Mesendoderm (in vitro differentiated cells): ENCODE measurements at regions not wholly inside any gene's neighbourhood (a gene's known extent, or its start where the extent isn't known, plus 50 kb on each side); places are given as distances from the start of the nearest gene placed in this dataset.

Experiments used
- DNase-seq: peaks from one replicate; pipeline ENCODE4 v3.0.0; 2013
- H2AK5ac ChIP-seq: 2 replicates; pipeline ENCODE4 v1.6.1; 2013; ENCODE audit warnings: low read length, inconsistent platforms
- H2BK120ac ChIP-seq: 2 replicates; pipeline ENCODE4 v1.6.1; 2013; ENCODE audit warnings: low read depth, mild to moderate bottlenecking, low read length, moderate library complexity, mixed read lengths
- H2BK15ac ChIP-seq: replicated peaks from 2 replicates; pipeline ENCODE4 v1.6.1; 2013; ENCODE audit warnings: low read depth, mild to moderate bottlenecking, moderate library complexity
- H2BK5ac ChIP-seq: 2 replicates; pipeline ENCODE4 v1.6.1; 2013; ENCODE audit warnings: low read length, inconsistent platforms
- H3K18ac ChIP-seq: 2 replicates; pipeline ENCODE4 v1.6.1; 2013; ENCODE audit warnings: mild to moderate bottlenecking, low read length, mixed read lengths
- H3K23ac ChIP-seq: one replicate; pipeline ENCODE4 v1.6.1; 2013; ENCODE audit warnings: low read length
- H3K27ac ChIP-seq: 2 replicates; pipeline ENCODE4 v1.5.1; 2013; ENCODE audit warnings: low read depth, mild to moderate bottlenecking, inconsistent platforms, low read length, moderate library complexity
- H3K27me3 ChIP-seq: 2 replicates; pipeline ENCODE4 v1.6.1; 2013; ENCODE audit warnings: low read length, control low read depth, mild to moderate bottlenecking, inconsistent platforms; ENCODE audit not compliant: insufficient read depth, poor library complexity
- H3K36me3 ChIP-seq: 2 replicates; pipeline ENCODE4 v1.6.1; 2013; ENCODE audit warnings: low read length, inconsistent platforms; ENCODE audit not compliant: control insufficient read depth, insufficient read depth
- H3K4ac ChIP-seq: one replicate; pipeline ENCODE4 v1.6.1; 2013; ENCODE audit warnings: low read depth, mild to moderate bottlenecking, low read length, moderate library complexity
- H3K4me1 ChIP-seq: 2 replicates; pipeline ENCODE4 v1.6.1; 2013; ENCODE audit warnings: low read depth, low read length, inconsistent platforms; ENCODE audit not compliant: control insufficient read depth
- H3K4me2 ChIP-seq: 2 replicates; pipeline ENCODE4 v1.6.1; 2013; ENCODE audit warnings: low read length
- H3K4me3 ChIP-seq: 2 replicates; pipeline ENCODE4 v1.5.1; 2013; ENCODE audit warnings: mild to moderate bottlenecking, low read length
- H3K56ac ChIP-seq: one replicate; pipeline ENCODE4 v1.6.1; 2013; ENCODE audit warnings: low read length
- H3K79me1 ChIP-seq: 2 replicates; pipeline ENCODE4 v1.6.1; 2013; ENCODE audit warnings: low read length, inconsistent platforms
- H3K79me2 ChIP-seq: 2 replicates; pipeline ENCODE4 v1.6.1; 2013; ENCODE audit warnings: mild to moderate bottlenecking, low read length; ENCODE audit not compliant: control insufficient read depth, insufficient read depth
- H3K9ac ChIP-seq: 2 replicates; pipeline ENCODE4 v1.6.1; 2013; ENCODE audit warnings: low read length, inconsistent platforms
- H4K5ac ChIP-seq: one replicate; pipeline ENCODE4 v1.6.1; 2013; ENCODE audit warnings: low read length
- H4K8ac ChIP-seq: one replicate; pipeline ENCODE4 v1.6.1; 2013; ENCODE audit warnings: low read depth, mild to moderate bottlenecking, control low read depth, low read length, moderate library complexity
- WGBS: extraction: QIAGEN DNeasy Blood & Tissue Kit; methylation state at CpG from one replicate; pipeline ENCODE4 v1.1.7; 2013; ENCODE audit warnings: low lambda C conversion rate, missing lambda C conversion rate; ENCODE audit not compliant: insufficient coverage; ENCODE audit errors: extremely low coverage; 5-methylcytosine and 5-hydroxymethylcytosine counted together

DNA sequence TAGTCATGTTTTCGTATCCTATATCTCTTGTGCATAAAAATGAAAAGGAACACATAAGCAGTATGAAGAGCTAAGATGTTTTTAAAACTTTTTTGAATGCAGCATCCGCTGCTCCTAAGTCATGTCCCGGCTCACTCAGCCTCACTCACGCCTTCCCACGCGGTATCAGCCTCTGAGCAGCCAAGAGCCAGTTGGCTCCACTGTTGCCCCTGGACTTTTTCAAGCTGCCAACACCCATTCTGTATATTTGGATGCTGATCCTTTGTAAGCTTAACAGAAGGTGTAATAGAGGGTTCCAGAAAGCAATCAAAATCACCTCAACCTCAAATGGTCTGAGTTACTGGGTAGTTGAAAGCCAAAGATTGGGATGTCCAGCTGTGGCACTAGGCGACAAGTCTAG is 139.3 kb downstream of the TTLL2 start:
- no peak overlapping the region for H2BK15ac ChIP-seq
- H3K23ac ChIP-seq = no peak overlapping the region
- no peak overlapping the region for H3K56ac ChIP-seq
- no peak overlapping the region for H2AK5ac ChIP-seq
- no peaks in the 10 kb centered on the region for H3K4me1 ChIP-seq
- no peak overlapping the region for H3K18ac ChIP-seq
- no peak for DNase-seq
- H3K27ac ChIP-seq = no peak overlapping the region
- H4K5ac ChIP-seq = no peak overlapping the region
- H4K8ac ChIP-seq = no peak overlapping the region
- no peak overlapping the region for H3K9ac ChIP-seq
- H3K4ac ChIP-seq = no peak overlapping the region
- H3K79me1 ChIP-seq = no peaks in the 10 kb centered on the region
- no peaks in the 10 kb centered on the region for H3K79me2 ChIP-seq
- no peak overlapping the region for H3K4me2 ChIP-seq
- H3K36me3 ChIP-seq = no peaks in the 10 kb centered on the region
- H2BK5ac ChIP-seq = no peak overlapping the region
- no peak overlapping the region for H3K4me3 ChIP-seq
- H3K27me3 ChIP-seq = no peaks in the 10 kb centered on the region
- WGBS = no CpG with 5 or more reads among the region's 7 CpGs
- no peak overlapping the region for H2BK120ac ChIP-seq

DNA sequence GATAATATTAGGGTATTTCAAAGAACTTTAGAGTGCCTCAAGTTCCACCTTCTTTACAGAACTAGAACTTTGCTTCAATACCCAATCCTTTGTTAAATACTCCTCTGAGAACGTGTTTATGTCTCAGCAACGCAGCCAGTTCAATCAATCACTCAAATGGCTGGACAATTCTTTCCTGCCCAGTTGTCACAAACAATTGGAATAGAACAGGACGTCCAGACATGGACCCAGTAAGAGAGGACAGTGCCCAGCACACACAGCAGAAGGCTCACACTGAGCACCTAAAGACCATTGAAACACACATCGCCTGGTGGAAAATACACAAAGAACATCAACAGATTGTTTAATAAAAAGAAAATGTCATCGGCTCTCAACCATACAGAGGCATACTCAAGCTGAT is 140.6 kb downstream of the TTLL2 start:
- H2BK15ac ChIP-seq = no peak overlapping the region
- no peak overlapping the region for H3K27ac ChIP-seq
- H3K36me3 ChIP-seq = no peaks in the 10 kb centered on the region
- H3K4me3 ChIP-seq = no peak overlapping the region
- no peak overlapping the region for H3K4ac ChIP-seq
- no peak overlapping the region for H3K18ac ChIP-seq
- WGBS = no CpG with 5 or more reads among the region's 5 CpGs
- no peak overlapping the region for H3K4me2 ChIP-seq
- no peak overlapping the region for H3K23ac ChIP-seq
- H3K9ac ChIP-seq = no peak overlapping the region
- no peaks in the 10 kb centered on the region for H3K4me1 ChIP-seq
- H2BK5ac ChIP-seq = no peak overlapping the region
- no peak overlapping the region for H2AK5ac ChIP-seq
- no peak for DNase-seq
- H4K5ac ChIP-seq = no peak overlapping the region
- no peaks in the 10 kb centered on the region for H3K79me2 ChIP-seq
- H3K27me3 ChIP-seq = no peaks in the 10 kb centered on the region
- no peak overlapping the region for H3K56ac ChIP-seq
- H2BK120ac ChIP-seq = no peak overlapping the region
- no peaks in the 10 kb centered on the region for H3K79me1 ChIP-seq
- H4K8ac ChIP-seq = no peak overlapping the region

DNA sequence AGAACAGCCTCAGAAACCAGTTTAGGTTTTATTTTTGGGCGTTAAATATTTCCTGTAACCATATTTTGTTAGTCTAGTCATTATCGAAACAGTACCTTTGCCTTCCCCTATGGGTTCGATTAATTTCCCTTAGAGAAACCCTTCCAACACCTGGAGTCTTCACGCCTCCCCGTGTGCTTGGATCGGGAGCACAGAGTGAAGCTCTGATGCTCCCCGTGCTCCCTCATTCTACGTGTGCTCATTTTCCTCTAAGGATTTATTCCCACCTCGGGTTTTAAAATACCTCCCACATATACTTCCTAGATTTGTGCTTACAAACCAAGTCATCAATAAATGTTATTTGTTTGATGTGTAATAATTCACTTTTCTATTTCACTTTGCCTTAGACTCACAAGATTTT is 142.4 kb downstream of the TTLL2 start:
- Histone ChIP-seq H3K27ac (no peak overlapping the region), H3K4me3 (no peak overlapping the region), H3K79me2 (no peaks in the 10 kb centered on the region), H3K9ac (no peak overlapping the region), H3K4me2 (no peak overlapping the region), H4K8ac (no peak overlapping the region), H3K4me1 (no peaks in the 10 kb centered on the region), H3K18ac (no peak overlapping the region), H3K4ac (no peak overlapping the region), H2AK5ac (no peak overlapping the region), H2BK5ac (no peak overlapping the region), H4K5ac (no peak overlapping the region), H3K27me3 (no peaks in the 10 kb centered on the region), H3K79me1 (no peaks in the 10 kb centered on the region), H2BK15ac (no peak overlapping the region), H3K36me3 (no peaks in the 10 kb centered on the region), H2BK120ac (no peak overlapping the region), H3K56ac (no peak overlapping the region), H3K23ac (no peak overlapping the region)
- DNase-seq = no peak
- WGBS = no CpG with 5 or more reads among the region's 9 CpGs

DNA sequence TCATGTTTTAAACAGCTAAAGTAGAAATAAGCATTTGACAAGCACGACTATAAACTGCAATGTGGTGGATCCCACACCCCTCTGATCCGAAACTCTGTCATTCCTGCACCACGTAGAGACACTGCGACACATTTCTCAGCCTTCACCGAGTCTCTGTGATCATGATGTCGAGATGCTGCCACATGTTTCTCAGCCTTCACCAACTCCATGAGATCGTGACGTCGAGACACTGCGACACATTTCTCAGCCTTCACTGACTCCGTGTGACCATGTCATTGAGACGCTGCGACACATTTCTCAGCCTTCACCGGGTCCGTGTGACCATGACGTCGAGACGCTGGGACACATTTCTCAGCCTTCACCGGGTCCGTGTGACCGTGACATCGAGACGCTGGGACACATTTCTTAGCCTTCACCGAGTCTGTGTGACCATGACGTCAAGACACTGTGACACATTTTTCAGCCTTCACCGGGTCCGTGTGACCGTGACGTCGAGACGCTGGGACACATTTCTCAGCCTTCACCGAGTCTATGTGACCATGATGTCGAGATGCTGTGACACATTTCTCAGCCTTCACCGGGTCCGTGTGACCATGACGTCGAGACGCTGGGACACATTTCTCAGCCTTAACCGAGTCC is 143.0 kb downstream of the TTLL2 start:
- no CpG with 5 or more reads among the region's 39 CpGs for WGBS
- H3K36me3 ChIP-seq = no peaks in the 10 kb centered on the region
- no peaks in the 10 kb centered on the region for H3K27me3 ChIP-seq
- no peak for DNase-seq
- H2BK15ac ChIP-seq = no peak overlapping the region
- no peaks in the 10 kb centered on the region for H3K79me2 ChIP-seq
- H4K8ac ChIP-seq = no peak overlapping the region
- no peak overlapping the region for H3K18ac ChIP-seq
- H2BK120ac ChIP-seq = no peak overlapping the region
- H2AK5ac ChIP-seq = no peak overlapping the region
- H4K5ac ChIP-seq = no peak overlapping the region
- no peak overlapping the region for H3K4me2 ChIP-seq
- no peaks in the 10 kb centered on the region for H3K4me1 ChIP-seq
- H3K23ac ChIP-seq = no peak overlapping the region
- no peak overlapping the region for H3K27ac ChIP-seq
- no peaks in the 10 kb centered on the region for H3K79me1 ChIP-seq
- H3K56ac ChIP-seq = no peak overlapping the region
- no peak overlapping the region for H3K4me3 ChIP-seq
- H3K9ac ChIP-seq = no peak overlapping the region
- no peak overlapping the region for H3K4ac ChIP-seq
- no peak overlapping the region for H2BK5ac ChIP-seq

DNA sequence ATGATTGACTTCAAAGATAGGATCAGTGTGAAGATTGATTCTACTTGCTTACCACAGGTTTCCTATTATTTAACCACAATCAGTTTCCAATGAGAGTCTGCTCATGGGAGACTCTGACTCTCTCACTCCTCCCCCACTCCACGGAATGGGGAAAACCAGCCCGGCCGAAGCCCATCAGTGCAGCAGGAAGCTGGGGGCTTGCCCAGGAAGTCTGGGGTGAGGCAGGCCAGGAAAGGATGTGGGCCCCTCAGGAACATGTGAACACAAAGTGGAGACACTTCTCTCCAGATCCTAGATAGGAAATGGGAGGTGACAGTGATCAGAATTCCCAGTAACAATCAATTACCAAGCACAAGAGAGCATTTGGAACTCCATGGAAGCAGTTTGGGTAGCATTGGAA is 144.2 kb downstream of the TTLL2 start:
- Histone ChIP-seq H3K27ac (no peak overlapping the region), H2AK5ac (no peak overlapping the region), H3K23ac (no peak overlapping the region), H3K18ac (no peak overlapping the region), H3K79me1 (no peaks in the 10 kb centered on the region), H3K4me2 (no peak overlapping the region), H3K4me1 (no peaks in the 10 kb centered on the region), H3K36me3 (no peaks in the 10 kb centered on the region), H3K4me3 (no peak overlapping the region), H3K79me2 (no peaks in the 10 kb centered on the region), H4K5ac (no peak overlapping the region), H2BK120ac (no peak overlapping the region), H4K8ac (no peak overlapping the region), H3K56ac (no peak overlapping the region), H2BK5ac (no peak overlapping the region), H2BK15ac (no peak overlapping the region), H3K27me3 (no peaks in the 10 kb centered on the region), H3K9ac (no peak overlapping the region), H3K4ac (no peak overlapping the region)
- no peak for DNase-seq
- WGBS = no CpG with 5 or more reads among the region's 3 CpGs

DNA sequence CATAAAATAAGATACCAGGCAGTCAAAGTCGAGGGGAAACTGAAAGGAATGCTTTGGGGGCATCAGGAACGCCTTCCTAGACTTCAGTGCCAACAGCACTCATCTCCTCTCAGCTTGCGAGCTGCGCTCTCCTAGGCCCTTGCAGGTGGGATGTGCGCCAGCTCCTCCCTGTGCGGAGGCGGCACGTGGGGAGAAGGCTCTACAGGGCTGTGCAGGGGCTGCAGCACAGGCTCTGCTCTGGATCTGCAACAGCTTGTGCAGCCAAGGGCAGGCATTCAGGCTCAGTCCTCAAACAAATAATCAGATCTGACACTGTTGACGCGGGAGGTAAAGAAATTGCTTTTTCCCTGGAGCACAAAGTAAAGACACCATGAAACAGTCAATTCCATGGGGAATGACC is 144.8 kb downstream of the TTLL2 start:
- no peak overlapping the region for H3K27ac ChIP-seq
- H2BK120ac ChIP-seq = no peak overlapping the region
- no peaks in the 10 kb centered on the region for H3K4me1 ChIP-seq
- H3K27me3 ChIP-seq = no peaks in the 10 kb centered on the region
- H3K23ac ChIP-seq = peak overlapping the region; percentile 85
- no peak for DNase-seq
- no peak overlapping the region for H3K56ac ChIP-seq
- no peak overlapping the region for H3K18ac ChIP-seq
- no peak overlapping the region for H3K4me2 ChIP-seq
- no peaks in the 10 kb centered on the region for H3K79me1 ChIP-seq
- no peak overlapping the region for H2BK5ac ChIP-seq
- no CpG with 5 or more reads among the region's 10 CpGs for WGBS
- H2BK15ac ChIP-seq = no peak overlapping the region
- no peak overlapping the region for H4K5ac ChIP-seq
- no peak overlapping the region for H4K8ac ChIP-seq
- no peak overlapping the region for H3K4me3 ChIP-seq
- H3K79me2 ChIP-seq = no peaks in the 10 kb centered on the region
- no peaks in the 10 kb centered on the region for H3K36me3 ChIP-seq
- no peak overlapping the region for H3K4ac ChIP-seq
- no peak overlapping the region for H2AK5ac ChIP-seq
- no peak overlapping the region for H3K9ac ChIP-seq
